Activated naive CD4-positive, alpha-beta T cell treated with Interleukin-2 at 50 U/mL for 16 hours (primary cell): ENCODE measurements at regions not wholly inside any gene's neighbourhood (a gene's known extent, or its start where the extent isn't known, plus 50 kb on each side); places are given as distances from the start of the nearest gene placed in this dataset.

ENCODE experiments used
- DNase-seq: peaks from one replicate; pipeline ENCODE4 v3.0.0-alpha.2; 2020

GRCh38 chr2:173829727-173830126, 135.4 kb downstream of the SP3 start:
- no peak for DNase-seq

GRCh38 chr2:173830170-173830569, 135.0 kb downstream of the SP3 start:
- no peak for DNase-seq

GRCh38 chr2:173831312-173832229, 133.6 kb downstream of the SP3 start:
- no peak for DNase-seq

- no peak for DNase-seq
Measured at GRCh38 chr2:173834141-173834540, 131.0 kb downstream of the SP3 start.

GRCh38 chr2:173835726-173836125, 129.4 kb downstream of the SP3 start:
- DNase-seq, result no peak

GRCh38 chr2:173841110-173841509, 124.1 kb downstream of the SP3 start:
- no peak for DNase-seq

GRCh38 chr2:173843526-173843925, 121.6 kb downstream of the SP3 start:
- no peak for DNase-seq

- no peak for DNase-seq
Measured at GRCh38 chr2:173851141-173851641, 114.0 kb downstream of the SP3 start.

GRCh38 chr2:173854141-173854540, 111.0 kb downstream of the SP3 start:
- DNase-seq, result no peak

GRCh38 chr2:173854840-173855239, 110.3 kb downstream of the SP3 start:
- DNase-seq, result no peak

GRCh38 chr2:173855661-173856060, 109.5 kb downstream of the SP3 start:
- DNase-seq, result no peak
